SK-N-SH treated with all-trans-retinoic acid at 6 μM for 48 hours (cell line): ENCODE measurements at regions not wholly inside any gene's neighbourhood (a gene's known extent, or its start where the extent isn't known, plus 50 kb on each side); places are given as distances from the start of the nearest gene placed in this dataset.
"Not testable (repeated sequence)": the region's sequence is repeated elsewhere in the genome, so short reads cannot be mapped to it uniquely, and the experiment has no call there.

Source experiments
- ESRRG ChIP-seq: fragments of 250-450 bp; sonication (Bioruptor Pico); IDR thresholded peaks from 2 replicates; pipeline ENCODE4 v1.6.1; 2021; ENCODE audit warnings: mild to moderate bottlenecking
- GLIS3 ChIP-seq: fragments of 250-450 bp; sonication (Bioruptor Pico); IDR thresholded peaks from 2 replicates; pipeline ENCODE4 v1.5.0; 2020; ENCODE audit warnings: mild to moderate bottlenecking, moderate library complexity
- PPARA ChIP-seq: fragments of 250-450 bp; sonication (Bioruptor Pico); IDR thresholded peaks from 2 replicates; pipeline ENCODE4 v1.5.0; 2020; ENCODE audit warnings: mild to moderate bottlenecking, borderline replicate concordance
- RARB ChIP-seq: fragments of 250-450 bp; sonication (Bioruptor Pico); IDR thresholded peaks from 2 replicates; pipeline ENCODE4 v1.8.0; 2021; ENCODE audit warnings: mild to moderate bottlenecking, moderate library complexity
- TCF4 ChIP-seq: fragments of 250-450 bp; sonication (Bioruptor Pico); IDR thresholded peaks from 2 replicates; pipeline ENCODE4 v1.8.0; 2021; ENCODE audit warnings: mild to moderate bottlenecking, moderate library complexity, borderline replicate concordance
- ZC3H10 ChIP-seq: fragments of 250-450 bp; sonication (Bioruptor Pico); IDR thresholded peaks from 2 replicates; pipeline ENCODE4 v1.5.1; 2021; ENCODE audit warnings: mild to moderate bottlenecking, moderate library complexity
- TF ChIP-seq, protein P1 (sequence below): fragments of 250-450 bp; sonication (Bioruptor Pico); IDR thresholded peaks from 2 replicates; pipeline ENCODE4 v1.8.0; 2020; ENCODE audit warnings: mild to moderate bottlenecking, moderate library complexity, borderline replicate concordance

DNA sequence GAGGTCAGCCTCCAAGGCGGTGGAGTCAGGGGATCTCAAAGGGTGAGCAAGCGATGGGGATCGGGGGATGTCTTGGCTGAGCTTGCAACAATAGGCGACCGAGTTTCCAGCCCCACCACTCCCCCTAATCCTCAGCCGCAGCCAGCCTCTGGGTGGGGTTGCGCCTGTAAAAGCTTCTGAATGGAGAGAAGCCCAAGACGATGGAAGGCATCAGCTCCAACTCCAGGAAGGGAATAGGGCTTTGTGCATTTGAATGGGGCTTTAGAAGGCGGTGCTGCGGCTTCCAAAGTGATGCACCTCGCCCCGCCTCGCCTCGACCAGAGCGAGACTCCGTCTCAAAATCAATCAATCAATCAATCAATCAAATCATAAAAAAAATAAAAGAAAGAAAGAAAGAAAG is 1946.4 kb upstream of the DEFB115 start:
- TF ChIP-seq ZC3H10 (CRISPR knock-in tag); RARB (CRISPR knock-in tag); ESRRG (CRISPR knock-in tag); TCF4; GLIS3; PPARA (CRISPR knock-in tag): not testable (repeated sequence)
- TF ChIP-seq, protein P1, sequence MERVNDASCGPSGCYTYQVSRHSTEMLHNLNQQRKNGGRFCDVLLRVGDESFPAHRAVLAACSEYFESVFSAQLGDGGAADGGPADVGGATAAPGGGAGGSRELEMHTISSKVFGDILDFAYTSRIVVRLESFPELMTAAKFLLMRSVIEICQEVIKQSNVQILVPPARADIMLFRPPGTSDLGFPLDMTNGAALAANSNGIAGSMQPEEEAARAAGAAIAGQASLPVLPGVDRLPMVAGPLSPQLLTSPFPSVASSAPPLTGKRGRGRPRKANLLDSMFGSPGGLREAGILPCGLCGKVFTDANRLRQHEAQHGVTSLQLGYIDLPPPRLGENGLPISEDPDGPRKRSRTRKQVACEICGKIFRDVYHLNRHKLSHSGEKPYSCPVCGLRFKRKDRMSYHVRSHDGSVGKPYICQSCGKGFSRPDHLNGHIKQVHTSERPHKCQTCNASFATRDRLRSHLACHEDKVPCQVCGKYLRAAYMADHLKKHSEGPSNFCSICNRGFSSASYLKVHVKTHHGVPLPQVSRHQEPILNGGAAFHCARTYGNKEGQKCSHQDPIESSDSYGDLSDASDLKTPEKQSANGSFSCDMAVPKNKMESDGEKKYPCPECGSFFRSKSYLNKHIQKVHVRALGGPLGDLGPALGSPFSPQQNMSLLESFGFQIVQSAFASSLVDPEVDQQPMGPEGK, result not testable (repeated sequence)
